H9 (cell line): ENCODE measurements at regions not wholly inside any gene's neighbourhood (a gene's known extent, or its start where the extent isn't known, plus 50 kb on each side); places are given as distances from the start of the nearest gene placed in this dataset.

Source experiments
- DNase-seq: peaks from one replicate; pipeline ENCODE4 v3.0.0-alpha.2; 2017
- H2AFZ ChIP-seq: one replicate; pipeline ENCODE4 v1.6.1; 2013; ENCODE audit warnings: mild to moderate bottlenecking, low read length, control low read depth, moderate library complexity
- H2AK5ac ChIP-seq: 2 replicates; pipeline ENCODE4 v1.6.1; 2013; ENCODE audit warnings: low read length, control low read depth, mixed read lengths; ENCODE audit not compliant: insufficient read length
- H2BK120ac ChIP-seq: one replicate; pipeline ENCODE4 v1.6.1; 2013; ENCODE audit warnings: low read depth, mild to moderate bottlenecking, low read length, control low read depth, inconsistent platforms; ENCODE audit not compliant: poor library complexity, severe bottlenecking
- H2BK12ac ChIP-seq: 2 replicates; pipeline ENCODE4 v1.6.1; 2013; ENCODE audit warnings: low read length, control low read depth, mixed read lengths, low read depth; ENCODE audit not compliant: insufficient read length
- H2BK15ac ChIP-seq: 2 replicates; pipeline ENCODE4 v1.6.1; 2013; ENCODE audit warnings: low read depth, low read length, control low read depth
- H2BK20ac ChIP-seq: one replicate; pipeline ENCODE4 v1.6.1; 2013; ENCODE audit warnings: low read depth, mild to moderate bottlenecking, low read length, control low read depth, inconsistent platforms; ENCODE audit not compliant: poor library complexity, severe bottlenecking
- H2BK5ac ChIP-seq: 2 replicates; pipeline ENCODE4 v1.6.1; 2013; ENCODE audit warnings: low read length, control low read depth, mixed read lengths; ENCODE audit not compliant: insufficient read length
- H3K14ac ChIP-seq: 2 replicates; pipeline ENCODE4 v1.6.1; 2013; ENCODE audit warnings: low read length, control low read depth; ENCODE audit not compliant: insufficient read depth
- H3K18ac ChIP-seq: 2 replicates; pipeline ENCODE4 v1.6.1; 2013; ENCODE audit warnings: low read depth, mild to moderate bottlenecking, mixed read lengths, low read length, control low read depth; ENCODE audit not compliant: insufficient read length
- H3K23ac ChIP-seq: 2 replicates; pipeline ENCODE4 v1.6.1; 2013; ENCODE audit warnings: low read length, control low read depth, mixed read lengths, low read depth; ENCODE audit not compliant: insufficient read length
- H3K23me2 ChIP-seq: 2 replicates; pipeline ENCODE4 v1.6.1; 2013; ENCODE audit warnings: low read depth, mild to moderate bottlenecking, mixed read lengths, low read length, control low read depth; ENCODE audit not compliant: insufficient read length, poor library complexity, severe bottlenecking
- H3K27ac ChIP-seq: 2 replicates; pipeline ENCODE4 v1.5.1; 2013; ENCODE audit warnings: low read length, control low read depth, mixed read lengths, low read depth; ENCODE audit not compliant: insufficient read length
- H3K27me3 ChIP-seq: 2 replicates; pipeline ENCODE4 v1.6.1; 2013; ENCODE audit warnings: low read length, control low read depth, inconsistent platforms; ENCODE audit not compliant: insufficient read depth
- H3K4ac ChIP-seq: 2 replicates; pipeline ENCODE4 v1.6.1; 2013; ENCODE audit warnings: low read depth, mild to moderate bottlenecking, control low read depth, inconsistent platforms, low read length, moderate library complexity
- H3K4me1 ChIP-seq: 2 replicates; pipeline ENCODE4 v1.6.1; 2013; ENCODE audit warnings: low read length, control low read depth, inconsistent platforms; ENCODE audit not compliant: insufficient read depth
- H3K4me2 ChIP-seq: 2 replicates; pipeline ENCODE4 v1.6.1; 2013; ENCODE audit warnings: low read length, control low read depth, mixed read lengths; ENCODE audit not compliant: insufficient read length, insufficient read depth
- H3K56ac ChIP-seq: 2 replicates; pipeline ENCODE4 v1.6.1; 2013; ENCODE audit warnings: low read depth, mild to moderate bottlenecking, mixed read lengths, low read length, control low read depth; ENCODE audit not compliant: insufficient read length
- H3K79me1 ChIP-seq: 2 replicates; pipeline ENCODE4 v1.6.1; 2013; ENCODE audit warnings: low read depth, mild to moderate bottlenecking, moderate library complexity, low read length, control low read depth, inconsistent platforms; ENCODE audit not compliant: insufficient read depth, poor library complexity, severe bottlenecking
- H3K79me2 ChIP-seq: 2 replicates; pipeline ENCODE4 v1.6.1; 2013; ENCODE audit warnings: low read length, control low read depth, inconsistent platforms; ENCODE audit not compliant: insufficient read depth
- H3K9ac ChIP-seq: 2 replicates; pipeline ENCODE4 v1.6.1; 2013; ENCODE audit warnings: low read length, control low read depth, mixed read lengths; ENCODE audit not compliant: insufficient read length; ENCODE audit errors: extremely low read depth
- H3K9me3 ChIP-seq: one replicate; pipeline ENCODE4 v1.6.1; 2013; ENCODE audit warnings: low read depth, low read length, inconsistent platforms; ENCODE audit not compliant: control insufficient read depth
- H3T11ph ChIP-seq: one replicate; pipeline ENCODE4 v1.6.1; 2013; ENCODE audit warnings: mild to moderate bottlenecking, low read length, control low read depth, inconsistent platforms
- H4K20me1 ChIP-seq: one replicate; pipeline ENCODE4 v1.6.1; 2013; ENCODE audit not compliant: control insufficient read depth, insufficient read length, insufficient read depth
- H4K5ac ChIP-seq: 2 replicates; pipeline ENCODE4 v1.6.1; 2013; ENCODE audit warnings: low read depth, mild to moderate bottlenecking, mixed read lengths, low read length, control low read depth; ENCODE audit not compliant: insufficient read length
- H4K8ac ChIP-seq: replicated peaks from 2 replicates; pipeline ENCODE4 v1.6.1; 2013; ENCODE audit warnings: low read length, control low read depth, mixed read lengths, low read depth; ENCODE audit not compliant: insufficient read length
- H4K91ac ChIP-seq: 2 replicates; pipeline ENCODE4 v1.6.1; 2013; ENCODE audit warnings: low read depth, mild to moderate bottlenecking, moderate library complexity, mixed read lengths, low read length, control low read depth; ENCODE audit not compliant: insufficient read length
- H3K27ac Mint-ChIP-seq, 3 experiments: 2 replicates in 2 of 3; 3 replicates in 1 of 3; pipeline ENCODE4 v1.8.0; 2020 to 2021; ENCODE audit warnings: mixed read lengths in 3 of 3, mild to moderate bottlenecking in 1 of 3, moderate library complexity in 1 of 3
- H3K27me3 Mint-ChIP-seq: 2 replicates; pipeline ENCODE4 v1.8.0; 2021; ENCODE audit warnings: low read depth, mild to moderate bottlenecking, moderate library complexity, mixed read lengths
- H3K36me3 Mint-ChIP-seq, 3 experiments: 2 replicates in 2 of 3; 3 replicates in 1 of 3; pipeline ENCODE4 v1.8.0; 2020 to 2021; ENCODE audit warnings: low read depth in 3 of 3, mixed read lengths in 3 of 3; ENCODE audit not compliant: insufficient read depth in 1 of 3
- H3K4me1 Mint-ChIP-seq, 2 experiments: 2 replicates each; pipeline ENCODE4 v1.8.0; 2020; ENCODE audit warnings: mixed read lengths in 2 of 2
- H3K4me3 Mint-ChIP-seq, 2 experiments: 2 replicates in 1 of 2; 3 replicates in 1 of 2; pipeline ENCODE4 v1.8.0; 2020 to 2021; ENCODE audit warnings: mild to moderate bottlenecking in 2 of 2, mixed read lengths in 2 of 2, moderate library complexity in 1 of 2
- H3K9me3 Mint-ChIP-seq, 2 experiments: 2 replicates in 1 of 2; 3 replicates in 1 of 2; pipeline ENCODE4 v1.8.0; 2020; ENCODE audit warnings: mild to moderate bottlenecking in 2 of 2, mixed read lengths in 2 of 2, moderate library complexity in 1 of 2
- WGBS: extraction: QIAGEN DNeasy Blood & Tissue Kit; methylation state at CpG from one replicate; pipeline ENCODE4 v1.1.7; 2013; ENCODE audit warnings: missing lambda C conversion rate, low lambda C conversion rate, mixed read lengths; ENCODE audit not compliant: insufficient read length; ENCODE audit errors: extremely low coverage; 5-methylcytosine and 5-hydroxymethylcytosine counted together
- TF ChIP-seq, protein P1 (sequence below): fragments of 200-600 bp; sonication (generic); conservative IDR thresholded peaks from 3 replicates; pipeline ENCODE4 v1.8.0; 2021; ENCODE audit warnings: antibody characterized with exemption, mild to moderate bottlenecking

DNA sequence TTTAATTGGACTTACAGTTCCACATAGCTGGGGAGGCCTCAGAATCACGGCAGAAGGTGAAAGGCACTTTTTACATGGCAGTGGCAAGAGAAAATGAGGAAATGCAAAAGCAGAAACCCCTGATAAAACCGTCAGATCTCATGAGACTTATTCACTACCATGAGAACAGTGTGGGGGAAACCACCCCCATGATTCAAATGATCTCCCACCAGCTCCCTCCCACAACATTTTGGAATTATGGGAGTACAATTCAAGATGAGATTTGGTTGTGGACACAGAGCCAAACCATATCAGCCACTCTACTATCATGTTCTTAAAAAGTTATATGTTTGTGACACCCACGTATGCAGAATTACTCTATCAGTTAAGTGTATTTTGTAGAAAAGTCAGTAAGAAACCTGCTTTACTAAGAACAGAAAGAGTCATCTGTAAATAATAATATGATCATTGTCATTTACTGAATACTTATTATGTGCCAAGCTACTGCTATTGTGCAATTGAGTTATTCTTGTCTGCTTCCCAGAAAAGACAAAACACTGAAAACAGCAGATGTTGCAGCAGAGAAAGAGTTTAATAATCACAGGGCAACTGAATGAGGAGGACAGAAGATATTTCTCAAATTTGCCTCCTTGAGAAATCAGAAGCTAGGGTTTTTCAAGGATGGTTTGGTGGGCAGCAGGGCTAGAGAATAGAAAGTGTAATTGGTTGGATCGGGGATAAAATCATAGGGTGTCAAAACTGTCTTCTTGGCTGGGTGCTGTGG is 207.7 kb upstream of the FGGY start:
- H2AFZ ChIP-seq = no peak overlapping the region
- H3K14ac ChIP-seq = no peak overlapping the region
- H3K23ac ChIP-seq = no peak overlapping the region
- H3K79me1 ChIP-seq = no peaks in the 10 kb centered on the region
- no peak overlapping the region for H2BK20ac ChIP-seq
- DNase-seq = no peak
- no CpG with 5 or more reads among the region's 4 CpGs for WGBS
- H2BK120ac ChIP-seq = no peak overlapping the region
- H4K20me1 ChIP-seq = no peaks in the 10 kb centered on the region
- no peak overlapping the region for H4K91ac ChIP-seq
- Mint-ChIP-seq H3K4me3 (no peak overlapping the region), H3K27me3 (no peaks in the 10 kb centered on the region; the same call in 1 of the 2 replicates), H3K4me1 (peaks cover 12 to 21% of the 10 kb centered on the region in 2 experiments), H3K27ac (no peak overlapping the region), H3K9me3 (peaks cover 5% of the 10 kb centered on the region in 2 experiments; a peak in 4 of 5 replicates), H3K36me3 (peaks cover 0 to 10% (median 2%) of the 10 kb centered on the region in 3 experiments; a peak in 5 of 7 replicates)
- no peak overlapping the region for H4K5ac ChIP-seq
- H2BK12ac ChIP-seq = no peak overlapping the region
- H3K27me3 ChIP-seq = no peaks in the 10 kb centered on the region
- no peaks in the 10 kb centered on the region for H3K79me2 ChIP-seq
- H3K4me2 ChIP-seq = no peak overlapping the region
- H2AK5ac ChIP-seq = no peak overlapping the region
- H3T11ph ChIP-seq = no peak overlapping the region
- H3K56ac ChIP-seq = no peak overlapping the region
- H3K23me2 ChIP-seq = no peaks in the 10 kb centered on the region
- peaks cover 4% of the 10 kb centered on the region; the same call in 1 of the 2 replicates for H3K4me1 ChIP-seq
- TF ChIP-seq, protein P1, sequence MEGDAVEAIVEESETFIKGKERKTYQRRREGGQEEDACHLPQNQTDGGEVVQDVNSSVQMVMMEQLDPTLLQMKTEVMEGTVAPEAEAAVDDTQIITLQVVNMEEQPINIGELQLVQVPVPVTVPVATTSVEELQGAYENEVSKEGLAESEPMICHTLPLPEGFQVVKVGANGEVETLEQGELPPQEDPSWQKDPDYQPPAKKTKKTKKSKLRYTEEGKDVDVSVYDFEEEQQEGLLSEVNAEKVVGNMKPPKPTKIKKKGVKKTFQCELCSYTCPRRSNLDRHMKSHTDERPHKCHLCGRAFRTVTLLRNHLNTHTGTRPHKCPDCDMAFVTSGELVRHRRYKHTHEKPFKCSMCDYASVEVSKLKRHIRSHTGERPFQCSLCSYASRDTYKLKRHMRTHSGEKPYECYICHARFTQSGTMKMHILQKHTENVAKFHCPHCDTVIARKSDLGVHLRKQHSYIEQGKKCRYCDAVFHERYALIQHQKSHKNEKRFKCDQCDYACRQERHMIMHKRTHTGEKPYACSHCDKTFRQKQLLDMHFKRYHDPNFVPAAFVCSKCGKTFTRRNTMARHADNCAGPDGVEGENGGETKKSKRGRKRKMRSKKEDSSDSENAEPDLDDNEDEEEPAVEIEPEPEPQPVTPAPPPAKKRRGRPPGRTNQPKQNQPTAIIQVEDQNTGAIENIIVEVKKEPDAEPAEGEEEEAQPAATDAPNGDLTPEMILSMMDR = no peak
- H3K18ac ChIP-seq = no peak overlapping the region
- H3K4ac ChIP-seq = no peak overlapping the region
- H3K9ac ChIP-seq = no peak overlapping the region
- no peak overlapping the region for H2BK5ac ChIP-seq
- H4K8ac ChIP-seq = no peak overlapping the region
- H3K27ac ChIP-seq = no peak overlapping the region
- H3K9me3 ChIP-seq = no peaks in the 10 kb centered on the region
- H2BK15ac ChIP-seq = no peak overlapping the region
